GM10266 (cell line): ENCODE measurements at regions not wholly inside any gene's neighbourhood (a gene's known extent, or its start where the extent isn't known, plus 50 kb on each side); places are given as distances from the start of the nearest gene placed in this dataset.

Source experiments
- DNase-seq: peaks from one replicate; pipeline ENCODE4 v3.0.0; 2012; ENCODE audit errors: extremely low spot score
- CTCF ChIP-seq: IDR thresholded peaks from 2 replicates; pipeline ENCODE4 v1.5.1; 2012; ENCODE audit warnings: mild to moderate bottlenecking, low read depth; ENCODE audit not compliant: control insufficient read depth, insufficient read depth; ENCODE audit errors: missing control alignments

- DNase-seq = no peak
Measured at GRCh38 chr10:36802490-36803153, 322.8 kb upstream of the ANKRD30A start.

GRCh38 chr10:36801660-36802059 lies 323.7 kb upstream of the ANKRD30A start:
- TF ChIP-seq CTCF = no peak
- no peak for DNase-seq

More at GRCh38 chr10:36802490-36803153, 322.8 kb upstream of the ANKRD30A start:
- TF ChIP-seq CTCF = no peak

- DNase-seq = no peak
- no peak for TF ChIP-seq CTCF
Measured at GRCh38 chr10:36794981-36795380, 330.4 kb upstream of the ANKRD30A start.

- TF ChIP-seq CTCF = no peak
- no peak for DNase-seq
Measured at GRCh38 chr10:36789974-36790373, 335.4 kb upstream of the ANKRD30A start.

GRCh38 chr10:36788152-36788551 lies 337.2 kb upstream of the ANKRD30A start:
- TF ChIP-seq CTCF = no peak
- no peak for DNase-seq

- DNase-seq = no peak
- no peak for TF ChIP-seq CTCF
Measured at GRCh38 chr10:36783400-36783799, 342.0 kb upstream of the ANKRD30A start.

GRCh38 chr10:36781570-36781969 lies 343.8 kb upstream of the ANKRD30A start:
- TF ChIP-seq CTCF = no peak
- DNase-seq = no peak
